ENCODE measurements at regions not wholly inside any gene's neighbourhood (a gene's known extent, or its start where the extent isn't known, plus 50 kb on each side); places are given as distances from the start of the nearest gene placed in this dataset.

GRCh38 chr19:31120952-31121351 lies 228.3 kb downstream of the TSHZ3 start:
- DNase-seq (ENCODE audit: low read depth in 1 of 2, low spot score in 2 of 2) (no peak), FAIRE-seq (no peak)
- Histone ChIP-seq H2BK15ac (ENCODE audit: low read length) (no peak overlapping the region), H4K91ac (replicated peaks; ENCODE audit: insufficient read length, low read length) (no peak overlapping the region), H4K5ac (ENCODE audit: insufficient read length, low read depth, low read length) (no peak overlapping the region), H2BK120ac (replicated peaks; ENCODE audit: low read depth, low read length) (no peak overlapping the region), H3K4me3 (ENCODE audit: extremely low read depth in 1 of 4, insufficient read depth in 2 of 4, low read depth in 3 of 4, low read length in 4 of 4) (no peak overlapping the region), H3K4me1 (replicated peaks in 1 of 4; ENCODE audit: control insufficient read depth in 3 of 4, insufficient read depth in 4 of 4, low read length in 3 of 4) (no peaks in the 10 kb centered on the region), H2AFZ (ENCODE audit: low read length) (no peak overlapping the region), H3K27me3 (replicated peaks in 1 of 4; ENCODE audit: control insufficient read depth in 3 of 4, extremely low read depth in 1 of 4, insufficient read depth in 3 of 4, low read length in 3 of 4) (no peaks in the 10 kb centered on the region), H3K14ac (ENCODE audit: insufficient read length) (no peak overlapping the region), H3K79me2 (ENCODE audit: control insufficient read depth in 1 of 2, insufficient read depth in 2 of 2, low read length in 2 of 2) (no peaks in the 10 kb centered on the region), H4K20me1 (replicated peaks in 1 of 2; ENCODE audit: control insufficient read depth in 1 of 2, insufficient read depth in 2 of 2, low read length in 2 of 2) (no peaks in the 10 kb centered on the region), H3K79me1 (ENCODE audit: low read depth, low read length) (no peaks in the 10 kb centered on the region), H3K56ac (replicated peaks; ENCODE audit: insufficient read length, low read depth, low read length) (no peak overlapping the region), H3K9ac (replicated peaks in 1 of 4; ENCODE audit: extremely low read depth in 1 of 4, low read depth in 3 of 4, low read length in 3 of 4) (no peak overlapping the region), H3K27ac (ENCODE audit: low read depth, low read length) (no peak overlapping the region), H2BK5ac (ENCODE audit: low read depth, low read length) (no peak overlapping the region), H3K36me3 (ENCODE audit: control insufficient read depth in 2 of 4, insufficient read depth in 4 of 4, low read length in 3 of 4) (no peaks in the 10 kb centered on the region), H2AK5ac (ENCODE audit: low read depth, low read length) (no peak overlapping the region), H3K9me3 (ENCODE audit: insufficient read depth in 2 of 2, low read depth in 1 of 2, low read length in 1 of 2) (no peaks in the 10 kb centered on the region), H3K18ac (ENCODE audit: extremely low read depth, low read length) (no peak overlapping the region), H2BK12ac (ENCODE audit: low read depth, low read length) (no peak overlapping the region), H2BK20ac (ENCODE audit: low read length) (no peak overlapping the region), H4K8ac (ENCODE audit: extremely low read depth, insufficient read depth, low read length) (no peak overlapping the region), H3K23ac (ENCODE audit: insufficient read length) (no peak overlapping the region), H3K4ac (replicated peaks; ENCODE audit: insufficient read length, low read depth, low read length) (no peak overlapping the region), H3K23me2 (ENCODE audit: low read depth, low read length) (no peaks in the 10 kb centered on the region), H3K4me2 (ENCODE audit: insufficient read depth in 1 of 2, low read depth in 2 of 2, low read length in 2 of 2) (no peak overlapping the region)
- ChIA-PET CTCF (ENCODE audit: partially characterized antibody) (interaction anchor here (0.9 to 2.0 kb wide), 2 partner anchors 11 to 19 kb away, joined by 5 to 6 read pairs; no protein-coding TSS in a partner anchor), POLR2A (ENCODE audit: partially characterized antibody) (no interaction called here)
- no peak for TF ChIP-seq POLR2AphosphoS5 (IDR thresholded peaks at IDR 0.05; ENCODE audit: low read depth, low read length)
- TF ChIP-seq, protein P1, sequence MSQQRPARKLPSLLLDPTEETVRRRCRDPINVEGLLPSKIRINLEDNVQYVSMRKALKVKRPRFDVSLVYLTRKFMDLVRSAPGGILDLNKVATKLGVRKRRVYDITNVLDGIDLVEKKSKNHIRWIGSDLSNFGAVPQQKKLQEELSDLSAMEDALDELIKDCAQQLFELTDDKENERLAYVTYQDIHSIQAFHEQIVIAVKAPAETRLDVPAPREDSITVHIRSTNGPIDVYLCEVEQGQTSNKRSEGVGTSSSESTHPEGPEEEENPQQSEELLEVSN (IDR thresholded peaks at IDR 0.05), result no peak
- no peak for TF ChIP-seq ASH2L (IDR thresholded peaks at IDR 0.05; ENCODE audit: low read length)
- WGBS, 2 experiments (ENCODE audit: extremely low coverage in 1 of 2, insufficient coverage in 1 of 2, insufficient read length in 1 of 2, insufficient replicate concordance in 2 of 2, low coverage in 1 of 2, low lambda C conversion rate in 2 of 2, missing lambda C conversion rate in 1 of 2), result 87% methylated on average over 6 of the region's 6 CpGs; no CpG with 5 or more reads in 1 of the 2 experiments
